D721Med (cell line): ENCODE measurements at regions not wholly inside any gene's neighbourhood (a gene's known extent, or its start where the extent isn't known, plus 50 kb on each side); places are given as distances from the start of the nearest gene placed in this dataset.

ENCODE experiments used
- DNase-seq: peaks from one replicate; pipeline ENCODE4 v3.0.0; 2011; ENCODE audit warnings: low spot score; ENCODE audit not compliant: insufficient read length
- FAIRE-seq: peaks from 2 replicates; lab custom pipeline; 2011; peaks lifted over from hg19 to GRCh38; lab: Jason Lieb, UNC
- TF ChIP-seq, protein P1 (sequence below): IDR thresholded peaks from 2 replicates; pipeline ENCODE4 v1.5.1; 2012; ENCODE audit warnings: mild to moderate bottlenecking, control low read depth; ENCODE audit not compliant: insufficient read depth; ENCODE audit errors: missing control alignments

DNA sequence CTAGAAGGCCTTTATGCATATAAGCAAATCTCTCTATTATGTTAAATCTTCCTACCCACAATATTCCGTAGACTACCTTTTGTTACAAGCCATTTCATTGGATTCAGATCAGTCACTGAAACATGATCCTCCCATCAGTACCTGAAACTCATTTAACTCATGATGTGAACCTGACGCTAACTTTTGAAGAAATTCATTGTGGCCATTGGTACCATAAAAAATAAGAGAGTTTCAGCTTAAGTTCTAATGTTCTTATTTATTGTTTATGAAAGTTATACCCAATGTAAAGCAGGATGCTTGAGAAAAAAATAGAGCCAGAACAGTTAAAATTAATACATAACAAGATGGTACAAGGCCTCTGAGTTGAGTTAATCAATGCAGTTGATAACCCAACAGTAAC is 439.6 kb downstream of the KCNJ2 start:
- FAIRE-seq: no peak
- TF ChIP-seq, protein P1, sequence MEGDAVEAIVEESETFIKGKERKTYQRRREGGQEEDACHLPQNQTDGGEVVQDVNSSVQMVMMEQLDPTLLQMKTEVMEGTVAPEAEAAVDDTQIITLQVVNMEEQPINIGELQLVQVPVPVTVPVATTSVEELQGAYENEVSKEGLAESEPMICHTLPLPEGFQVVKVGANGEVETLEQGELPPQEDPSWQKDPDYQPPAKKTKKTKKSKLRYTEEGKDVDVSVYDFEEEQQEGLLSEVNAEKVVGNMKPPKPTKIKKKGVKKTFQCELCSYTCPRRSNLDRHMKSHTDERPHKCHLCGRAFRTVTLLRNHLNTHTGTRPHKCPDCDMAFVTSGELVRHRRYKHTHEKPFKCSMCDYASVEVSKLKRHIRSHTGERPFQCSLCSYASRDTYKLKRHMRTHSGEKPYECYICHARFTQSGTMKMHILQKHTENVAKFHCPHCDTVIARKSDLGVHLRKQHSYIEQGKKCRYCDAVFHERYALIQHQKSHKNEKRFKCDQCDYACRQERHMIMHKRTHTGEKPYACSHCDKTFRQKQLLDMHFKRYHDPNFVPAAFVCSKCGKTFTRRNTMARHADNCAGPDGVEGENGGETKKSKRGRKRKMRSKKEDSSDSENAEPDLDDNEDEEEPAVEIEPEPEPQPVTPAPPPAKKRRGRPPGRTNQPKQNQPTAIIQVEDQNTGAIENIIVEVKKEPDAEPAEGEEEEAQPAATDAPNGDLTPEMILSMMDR: no peak
- no peak for DNase-seq

DNA sequence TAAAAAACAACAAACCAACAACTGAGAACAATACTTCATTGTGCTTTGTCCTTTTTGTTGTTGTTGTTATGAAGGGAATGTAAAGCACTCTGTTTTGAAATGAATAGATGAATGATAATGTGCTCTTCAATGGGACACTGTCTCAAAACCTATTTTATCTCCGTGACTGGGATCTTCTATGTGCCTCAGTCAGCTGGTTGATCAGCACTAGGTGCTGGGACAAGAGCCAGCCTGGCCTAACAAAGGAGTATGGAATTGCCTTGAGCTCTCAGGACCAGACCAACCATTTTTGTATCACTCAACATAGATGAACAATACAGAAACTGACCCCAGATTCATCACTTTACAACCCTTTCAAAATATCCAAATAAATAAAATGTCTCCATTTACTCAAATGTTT is 440.2 kb downstream of the KCNJ2 start:
- TF ChIP-seq, protein P1: no peak
- FAIRE-seq (no peak), DNase-seq (no peak)

DNA sequence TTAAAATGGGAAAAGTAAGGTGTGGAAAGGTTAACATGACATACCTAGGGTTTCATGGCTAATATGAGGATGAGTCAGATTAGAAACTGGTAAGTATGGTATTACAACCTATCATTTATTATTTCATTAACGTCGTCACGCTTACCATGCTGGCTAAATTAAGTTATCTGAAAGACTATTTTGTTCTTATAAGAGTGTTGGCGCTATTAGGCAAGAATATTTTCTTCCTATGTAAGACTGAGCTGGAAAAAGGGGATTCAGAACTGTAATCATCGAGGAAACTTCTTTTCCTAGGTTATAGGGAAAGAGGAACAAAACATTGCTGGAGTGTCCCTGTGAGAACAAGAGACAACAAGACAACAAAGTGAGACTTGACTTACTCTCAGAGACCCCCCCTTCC is 440.8 kb downstream of the KCNJ2 start:
- FAIRE-seq (no peak), DNase-seq (no peak)
- TF ChIP-seq, protein P1: no peak

DNA sequence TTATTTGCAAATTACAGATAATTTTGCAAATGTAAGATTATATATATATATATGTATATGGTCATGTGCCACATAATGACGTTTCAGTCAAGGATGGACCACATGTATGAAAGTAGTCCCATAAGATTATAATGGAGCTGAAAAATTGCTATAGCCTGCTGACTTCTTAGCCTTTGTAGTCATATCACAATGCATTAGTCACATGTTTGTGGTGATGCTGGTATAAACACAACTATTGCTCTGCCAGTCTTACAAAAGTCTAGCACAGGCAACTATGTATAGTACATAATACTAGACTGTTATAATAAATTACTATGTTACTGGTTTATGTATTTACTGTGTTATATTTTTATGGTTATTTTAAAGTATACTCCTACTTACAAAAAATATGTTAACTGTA is 444.3 kb downstream of the KCNJ2 start:
- TF ChIP-seq, protein P1: no peak
- DNase-seq (no peak), FAIRE-seq (no peak)

DNA sequence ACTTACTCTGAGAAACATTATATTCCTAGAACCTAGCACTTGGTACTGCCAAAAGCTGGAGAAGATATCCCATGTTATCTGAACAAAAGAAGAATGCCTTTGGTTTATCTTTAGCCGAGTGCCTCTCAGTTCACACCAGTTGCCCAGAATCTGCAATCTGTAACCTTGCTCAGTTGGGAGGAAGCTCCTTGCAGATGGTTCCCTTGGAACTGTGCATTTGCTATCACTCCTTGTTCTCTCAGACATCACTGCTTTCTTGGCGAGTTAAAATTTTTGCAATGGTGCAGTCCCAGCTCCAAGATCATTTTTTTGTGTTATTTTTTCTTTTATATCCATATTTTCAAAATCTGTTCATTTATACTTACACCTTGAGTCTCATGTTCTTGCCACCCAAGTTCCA is 446.5 kb downstream of the KCNJ2 start:
- TF ChIP-seq, protein P1: no peak
- FAIRE-seq (no peak), DNase-seq (no peak)

DNA sequence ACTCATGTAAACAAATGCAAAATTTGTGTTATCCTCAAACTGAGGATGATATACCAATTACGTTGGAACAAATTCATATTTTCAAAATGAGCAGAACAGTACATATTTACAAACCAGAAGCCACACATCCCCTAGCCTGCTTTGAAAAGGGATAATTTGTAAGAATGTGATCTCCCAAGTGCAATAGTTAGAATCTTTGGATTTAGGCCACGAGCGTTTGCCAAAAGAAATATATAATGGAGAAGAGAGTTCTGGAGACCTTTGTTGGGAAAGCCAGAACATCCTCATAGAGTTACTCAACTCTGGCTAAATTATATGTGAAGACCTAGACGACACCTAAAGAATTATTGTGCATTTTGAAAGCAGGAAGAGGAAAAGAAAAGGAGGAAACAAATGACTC is 449.3 kb downstream of the KCNJ2 start:
- FAIRE-seq (no peak), DNase-seq (no peak)

DNA sequence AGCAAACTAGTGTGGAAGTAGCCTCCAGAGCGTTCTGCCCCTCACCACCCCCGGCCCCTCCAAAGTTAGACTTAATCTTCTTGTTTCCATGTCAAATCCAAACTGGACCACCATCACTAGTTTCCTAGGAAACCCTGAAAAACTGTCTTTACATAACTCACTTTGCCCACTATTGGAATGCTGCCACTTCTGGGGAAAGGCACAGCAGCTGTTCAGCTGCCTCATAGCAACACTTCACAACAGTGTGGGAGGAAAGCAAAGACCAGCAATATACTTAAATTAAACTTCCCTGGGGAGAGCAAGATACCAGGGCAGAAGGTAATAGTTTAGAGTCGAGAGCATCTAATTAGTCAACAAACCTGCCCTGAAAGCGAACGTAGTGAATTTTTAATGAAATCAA is 452.2 kb downstream of the KCNJ2 start:
- FAIRE-seq: no peak
- TF ChIP-seq, protein P1: no peak
- no peak for DNase-seq

More for the DNA sequence above, 449.3 kb downstream of the KCNJ2 start:
- TF ChIP-seq, protein P1: no peak
